ENCODE measurements at regions not wholly inside any gene's neighbourhood (a gene's known extent, or its start where the extent isn't known, plus 50 kb on each side); places are given as distances from the start of the nearest gene placed in this dataset.

DNA sequence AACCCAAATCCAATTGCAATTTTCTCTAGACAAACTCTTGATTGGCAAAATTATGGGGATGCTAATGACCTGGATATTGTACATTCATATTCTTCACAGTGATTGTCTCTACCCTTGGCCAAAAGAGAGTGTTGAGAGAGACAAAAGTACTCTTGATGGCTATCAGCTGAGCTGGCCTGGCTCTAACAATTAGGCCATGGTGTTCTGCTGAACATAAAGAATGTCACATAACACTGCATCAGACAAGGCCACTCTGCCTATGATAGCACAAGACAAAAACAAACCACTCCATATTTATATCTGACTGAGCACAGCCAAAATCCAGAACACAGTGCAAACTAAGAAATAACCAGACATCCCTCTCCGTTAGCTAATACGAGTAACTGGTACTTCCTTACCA is 101.7 kb downstream of the ADAMTS1 start:
- H3K9me3 ChIP-seq, result no peaks in the 10 kb centered on the region

GRCh38 chr21:26739189-26739588 is 106.0 kb downstream of the ADAMTS1 start:
- 35 to 50% methylated on average over 1 of the region's 1 CpG for WGBS, 2 donors
- TF ChIP-seq POLR2A (IDR thresholded peaks at IDR 0.05) (no peak), CTCF (IDR thresholded peaks at IDR 0.05) (no peak)
- H3K27ac ChIP-seq, result no peak overlapping the region
- H3K4me1 ChIP-seq, result no peaks in the 10 kb centered on the region
- no peaks in the 10 kb centered on the region for H3K36me3 ChIP-seq
- no peaks in the 10 kb centered on the region for H3K27me3 ChIP-seq
- DNase-seq, result no peak
- no peak overlapping the region for H3K4me3 ChIP-seq (replicated peaks in 1 of 3)
- intact Hi-C loops (cut with DNase I), result no loop called here
- no peaks in the 10 kb centered on the region for H3K9me3 ChIP-seq

More for the DNA sequence above, 101.7 kb downstream of the ADAMTS1 start:
- Histone ChIP-seq H3K27me3 (no peaks in the 10 kb centered on the region), H3K4me1 (no peaks in the 10 kb centered on the region), H3K27ac (no peak overlapping the region), H3K4me3 (replicated peaks in 1 of 3) (no peak overlapping the region), H3K36me3 (no peaks in the 10 kb centered on the region)
- intact Hi-C loops (cut with DNase I), result no loop called here
- DNase-seq, result no peak
- WGBS, 2 donors, result 85 to 87% methylated on average over 2 of the region's 2 CpGs
- TF ChIP-seq CTCF (IDR thresholded peaks at IDR 0.05), result no peak
- no peak for TF ChIP-seq POLR2A (IDR thresholded peaks at IDR 0.05)

DNA sequence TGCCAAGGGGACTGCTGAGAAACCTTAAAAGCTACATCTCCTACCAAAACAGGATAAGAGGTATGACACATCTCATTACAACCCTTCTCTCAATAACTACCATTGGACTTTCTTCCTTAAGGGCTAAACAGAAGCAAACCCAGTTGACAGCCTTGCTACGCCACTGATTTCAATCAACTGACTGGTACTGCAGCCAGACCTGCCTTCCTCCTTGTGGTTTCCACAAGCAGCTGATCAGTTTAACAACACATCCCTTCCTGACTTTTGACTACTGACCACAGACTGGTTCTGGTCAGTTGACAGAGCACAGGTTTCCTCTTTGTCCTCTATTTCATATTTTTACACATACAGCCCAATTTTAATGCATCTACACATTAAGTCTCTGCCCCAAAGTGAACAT is 108.8 kb downstream of the ADAMTS1 start:
- no peak for DNase-seq
- TF ChIP-seq POLR2A (IDR thresholded peaks at IDR 0.05) (no peak), CTCF (IDR thresholded peaks at IDR 0.05) (no peak)
- no peaks in the 10 kb centered on the region for H3K9me3 ChIP-seq
- 97 to 100% methylated on average over 1 of the region's 1 CpG for WGBS, 2 donors
- H3K4me3 ChIP-seq (replicated peaks in 1 of 3), result no peak overlapping the region
- no peak overlapping the region for H3K27ac ChIP-seq
- intact Hi-C loops (cut with DNase I), result no loop called here
- no peaks in the 10 kb centered on the region for H3K36me3 ChIP-seq
- H3K27me3 ChIP-seq, result no peaks in the 10 kb centered on the region
- no peaks in the 10 kb centered on the region for H3K4me1 ChIP-seq

GRCh38 chr21:26732432-26733221 is 112.6 kb downstream of the ADAMTS1 start:
- TF ChIP-seq CTCF (IDR thresholded peaks at IDR 0.05) (peak in 4 of 6 experiments; percentile 34 to 64 (median 43)), POLR2A (IDR thresholded peaks at IDR 0.05) (no peak)
- Histone ChIP-seq H3K9me3 (no peaks in the 10 kb centered on the region), H3K36me3 (no peaks in the 10 kb centered on the region), H3K27ac (no peak overlapping the region), H3K4me3 (replicated peaks in 1 of 3) (no peak overlapping the region), H3K27me3 (no peaks in the 10 kb centered on the region), H3K4me1 (no peaks in the 10 kb centered on the region)
- intact Hi-C loops (cut with DNase I), result no loop called here
- DNase-seq, result peak; percentile 40 to 54
- 34 to 38% methylated on average over 10 of the region's 10 CpGs for WGBS, 2 donors

- TF ChIP-seq POLR2A (IDR thresholded peaks at IDR 0.05), result no peak
- no peak for TF ChIP-seq CTCF (IDR thresholded peaks at IDR 0.05)
- Histone ChIP-seq H3K27me3 (no peaks in the 10 kb centered on the region), H3K9me3 (no peaks in the 10 kb centered on the region), H3K4me3 (replicated peaks in 1 of 3) (no peak overlapping the region), H3K36me3 (no peaks in the 10 kb centered on the region), H3K4me1 (no peaks in the 10 kb centered on the region), H3K27ac (no peak overlapping the region)
- no peak for DNase-seq
- WGBS, 2 donors, result 70 to 91% methylated on average over 5 to 9 of the region's 9 CpGs
- intact Hi-C loops (cut with DNase I), result loop anchor here (5.0 to 10.0 kb wide), 2 partner anchors 835 to 1107 kb away; no protein-coding TSS in a partner anchor
Observed at GRCh38 chr21:26719750-26720149, 125.5 kb downstream of the ADAMTS1 start.

Measured in thyroid gland (tissue), 4 donors.